Erythroblast (primary cell): ENCODE measurements at regions not wholly inside any gene's neighbourhood (a gene's known extent, or its start where the extent isn't known, plus 50 kb on each side); places are given as distances from the start of the nearest gene placed in this dataset.

ENCODE experiments used
- GATA1 ChIP-seq: IDR thresholded peaks from 2 replicates; pipeline ENCODE4 v1.6.1; 2011; ENCODE audit warnings: low read depth, mild to moderate bottlenecking, control low read depth, low read length, moderate library complexity
- POLR2A ChIP-seq: IDR thresholded peaks from 2 replicates; pipeline ENCODE4 v1.6.1; 2011; ENCODE audit warnings: mild to moderate bottlenecking, low read length

DNA sequence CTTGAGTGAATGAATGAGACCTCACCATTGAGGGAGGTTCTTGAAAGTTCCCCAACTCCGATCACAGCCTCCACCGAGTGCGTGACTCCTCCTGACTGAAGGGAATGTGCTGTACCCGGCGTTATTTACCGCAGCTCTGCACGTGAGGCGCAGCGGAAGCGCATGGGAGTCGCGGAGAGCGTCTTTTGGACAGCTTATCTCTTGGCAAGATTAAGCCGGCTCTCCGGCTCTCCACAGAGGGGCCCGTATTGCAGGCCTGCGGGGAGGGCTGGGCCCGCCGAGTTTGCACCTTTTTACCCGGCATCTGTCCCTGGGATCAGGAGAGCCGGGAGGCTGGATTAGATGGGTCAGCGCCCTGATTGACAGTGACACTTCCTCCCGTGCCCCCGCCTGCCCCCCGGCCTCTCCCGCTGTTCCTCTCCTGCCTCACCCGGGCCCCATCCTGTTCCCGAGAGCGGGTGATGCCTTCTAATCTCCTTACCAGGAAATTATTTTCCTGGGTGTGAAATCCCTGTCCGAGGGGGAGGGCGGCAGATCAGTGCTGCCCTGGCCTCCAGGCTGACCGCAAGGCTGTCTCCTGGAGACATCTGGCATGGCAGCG lies 176.3 kb downstream of the INHBB start:
- TF ChIP-seq POLR2A (no peak), GATA1 (no peak)
